HCT116 (cell line): ENCODE measurements at regions not wholly inside any gene's neighbourhood (a gene's known extent, or its start where the extent isn't known, plus 50 kb on each side); places are given as distances from the start of the nearest gene placed in this dataset.

Experiments used
- ATAC-seq: fragments of 200-7000 bp; cut with Tn5 transposase; 2 replicates; pipeline ENCODE4 v1.9.1; 2020; ENCODE audit warnings: mild to moderate bottlenecking, moderate library complexity
- BruUV-seq: library from RNA; stranded (reverse); fragments of 400-500 nt; replicated peaks from 2 replicates; lab custom pipeline; 2021; lab: Mats Ljungman, UMichigan
- CTCF ChIA-PET: fragments of 300-600 bp; sonication (Branson Sonifier 250); formaldehyde crosslinking; loops from one replicate; lab custom pipeline; 2021; ENCODE audit warnings: antibody characterized with exemption; lab: Charles Lee
- POLR2A ChIA-PET: fragments of 300-600, 350-600 bp; sonication (Branson Sonifier 250); formaldehyde crosslinking; loops from one replicate; lab custom pipeline; 2021; ENCODE audit warnings: antibody characterized with exemption; lab: Charles Lee
- RAD21 ChIA-PET, 2 experiments: fragments of 300-600 bp; sonication (Branson Sonifier 250); formaldehyde crosslinking; loops; one replicate each; lab custom pipeline; 2023; ENCODE audit warnings: low total read pairs in 2 of 2; ENCODE audit not compliant: uncharacterized antibody in 2 of 2, unreplicated experiment in 2 of 2, low non-redundant PET in 1 of 2; lab: Charles Lee
- DNase-seq: peaks from one replicate; pipeline ENCODE4 v3.0.0-alpha.2; 2010; ENCODE audit warnings: low read depth, low spot score
- H2AFZ ChIP-seq: fragments of 200-600 bp; shearing (Covaris generic), sonication (generic); 2 replicates; pipeline ENCODE4 v1.6.1; 2017; ENCODE audit warnings: low read depth, mixed run types, mixed read lengths, antibody characterized with exemption, low read length; ENCODE audit not compliant: poor library complexity, severe bottlenecking
- H3K27ac ChIP-seq: 2 replicates; pipeline ENCODE4 v1.5.1; 2012; ENCODE audit warnings: low read depth, low read length
- H3K27me3 ChIP-seq: fragments of 200-600 bp; sonication (generic); 2 replicates; pipeline ENCODE4 v1.6.1; 2016; ENCODE audit warnings: mixed run types, low read length, mixed read lengths; ENCODE audit not compliant: insufficient read depth
- H3K36me3 ChIP-seq, 2 experiments: fragments of 200-500 bp in 1 of 2; fragments of 200-600 bp in 1 of 2; sonication (Bioruptor generic) in 1 of 2; sonication (generic) in 1 of 2; 2 replicates each; pipeline versions ENCODE4 v1.5.1 to v1.6.1; 2014 to 2016; ENCODE audit warnings: low read length in 2 of 2, inconsistent platforms in 1 of 2, mixed read lengths in 1 of 2, mixed run types in 1 of 2; ENCODE audit not compliant: insufficient read depth in 2 of 2, control insufficient read depth in 1 of 2
- H3K4me1 ChIP-seq, 2 experiments: fragments of 200-600 bp in 1 of 2; sonication (generic) in 1 of 2; 2 replicates each; pipeline versions ENCODE4 v1.5.1 to v1.6.1; 2012 to 2017; ENCODE audit warnings: low read length in 2 of 2, inconsistent platforms in 1 of 2, mild to moderate bottlenecking in 1 of 2, mixed read lengths in 1 of 2, mixed run types in 1 of 2, moderate library complexity in 1 of 2; ENCODE audit not compliant: insufficient read depth in 2 of 2, control insufficient read depth in 1 of 2
- H3K4me2 ChIP-seq: fragments of 200-600 bp; sonication (generic); 2 replicates; pipeline ENCODE4 v1.6.1; 2017; ENCODE audit warnings: mixed run types, low read length, mixed read lengths
- H3K4me3 ChIP-seq, 2 experiments: fragments of 200-600 bp in 1 of 2; sonication (generic) in 1 of 2; replicated peaks in 1 of 2; 2 replicates each; pipeline ENCODE4 v1.5.1; 2011 to 2016; ENCODE audit warnings: low read length in 2 of 2, control low read depth in 1 of 2, low read depth in 1 of 2, mild to moderate bottlenecking in 1 of 2, mixed read lengths in 1 of 2, mixed run types in 1 of 2
- H3K79me2 ChIP-seq: fragments of 200-600 bp; sonication (generic); 2 replicates; pipeline ENCODE4 v1.6.1; 2017; ENCODE audit warnings: mild to moderate bottlenecking, mixed run types, low read length, moderate library complexity, mixed read lengths; ENCODE audit not compliant: insufficient read depth
- H3K9ac ChIP-seq: fragments of 200-600 bp; sonication (generic); 2 replicates; pipeline ENCODE4 v1.6.1; 2016; ENCODE audit warnings: low read length, mixed read lengths
- H3K9me2 ChIP-seq: fragments of 200-600 bp; sonication (generic), shearing (Covaris generic); 2 replicates; pipeline ENCODE4 v1.6.1; 2017; ENCODE audit warnings: mixed run types, mild to moderate bottlenecking, moderate library complexity; ENCODE audit not compliant: insufficient read depth
- H3K9me3 ChIP-seq, 2 experiments: fragments of 200-500 bp in 1 of 2; fragments of 200-600 bp in 1 of 2; sonication (Bioruptor generic) in 1 of 2; sonication (generic) in 1 of 2; 2 replicates each; pipeline ENCODE4 v1.6.1; 2014 to 2017; ENCODE audit warnings: low read length in 2 of 2, mixed read lengths in 2 of 2, inconsistent platforms in 1 of 2, low read depth in 1 of 2, mild to moderate bottlenecking in 1 of 2, mixed run types in 1 of 2, moderate library complexity in 1 of 2; ENCODE audit not compliant: control insufficient read depth in 1 of 2, insufficient read depth in 1 of 2
- H4K20me1 ChIP-seq: fragments of 200-600 bp; sonication (generic), shearing (Covaris generic); 2 replicates; pipeline ENCODE4 v1.6.1; 2017; ENCODE audit warnings: mixed run types, mild to moderate bottlenecking, moderate library complexity; ENCODE audit not compliant: insufficient read depth
- EGR1 ChIP-seq: IDR thresholded peaks from 2 replicates; pipeline ENCODE4 v1.6.1; 2012; ENCODE audit warnings: low read depth
- EZH2 ChIP-seq: fragments of 200-600 bp; sonication (generic); IDR thresholded peaks from 2 replicates; pipeline ENCODE4 v1.6.1; 2017; ENCODE audit warnings: antibody characterized with exemption, mixed run types
- FOSL1 ChIP-seq: IDR thresholded peaks from 2 replicates; pipeline ENCODE4 v1.6.1; 2012; ENCODE audit warnings: low read depth
- JUND ChIP-seq: IDR thresholded peaks from 2 replicates; pipeline ENCODE4 v1.6.1; 2012
- POLR2A ChIP-seq: IDR thresholded peaks from 2 replicates; pipeline ENCODE4 v1.7.0; 2011; ENCODE audit warnings: borderline replicate concordance; ENCODE audit not compliant: insufficient read depth, insufficient read length; ENCODE audit errors: extremely low read depth
- RAD21 ChIP-seq: IDR thresholded peaks from 2 replicates; pipeline ENCODE4 v1.6.1; 2012; ENCODE audit warnings: low read depth, mild to moderate bottlenecking
- SIN3A ChIP-seq: IDR thresholded peaks from 2 replicates; pipeline ENCODE4 v1.6.1; 2012; ENCODE audit warnings: low read depth
- SRF ChIP-seq: IDR thresholded peaks from 2 replicates; pipeline ENCODE4 v1.6.1; 2012; ENCODE audit warnings: low read depth
- TCF7L2 ChIP-seq: IDR thresholded peaks from 2 replicates; pipeline ENCODE4 v1.7.0; 2011; ENCODE audit warnings: borderline replicate concordance, inconsistent platforms; ENCODE audit not compliant: insufficient read depth, insufficient read length; ENCODE audit errors: extremely low read depth
- ZFX ChIP-seq: fragments of 450-650 bp; IDR thresholded peaks from 2 replicates; pipeline ENCODE4 v1.6.1; 2017
- ZNF274 ChIP-seq: fragments of 200-500 bp; sonication (Bioruptor generic); IDR thresholded peaks from 2 replicates; pipeline ENCODE4 v1.6.1; 2014; ENCODE audit warnings: mild to moderate bottlenecking, low read depth, low read length, inconsistent platforms
- intact Hi-C: fragments of 100-400 bp; cut with micrococcal nuclease; formaldehyde crosslinking; loops from 2 replicates; pipeline ENCODE4 v1.10.0; 2022
- TF ChIP-seq, protein P1 (sequence below): IDR thresholded peaks from 2 replicates; pipeline ENCODE4 v1.6.1; 2011; ENCODE audit warnings: mild to moderate bottlenecking, low read length, moderate library complexity; ENCODE audit not compliant: insufficient replicate concordance; ENCODE audit errors: extremely low read depth
- TF ChIP-seq, protein P2 (sequence below), 3 experiments: fragments of 200-600 bp in 1 of 3; sonication (generic) in 1 of 3; IDR thresholded peaks in 2 of 3; conservative IDR thresholded peaks in 1 of 3; 2 replicates each; pipeline ENCODE4 v1.5.1; 2012 to 2017; ENCODE audit warnings: low read depth in 2 of 3, low read length in 2 of 3, antibody characterized with exemption in 1 of 3, borderline replicate concordance in 1 of 3, control low read depth in 1 of 3, mild to moderate bottlenecking in 1 of 3, mixed read lengths in 1 of 3, mixed run types in 1 of 3, moderate library complexity in 1 of 3; ENCODE audit not compliant: insufficient read depth in 1 of 3
- TF ChIP-seq, protein P3 (sequence below): IDR thresholded peaks from 2 replicates; pipeline ENCODE4 v1.6.1; 2012

DNA sequence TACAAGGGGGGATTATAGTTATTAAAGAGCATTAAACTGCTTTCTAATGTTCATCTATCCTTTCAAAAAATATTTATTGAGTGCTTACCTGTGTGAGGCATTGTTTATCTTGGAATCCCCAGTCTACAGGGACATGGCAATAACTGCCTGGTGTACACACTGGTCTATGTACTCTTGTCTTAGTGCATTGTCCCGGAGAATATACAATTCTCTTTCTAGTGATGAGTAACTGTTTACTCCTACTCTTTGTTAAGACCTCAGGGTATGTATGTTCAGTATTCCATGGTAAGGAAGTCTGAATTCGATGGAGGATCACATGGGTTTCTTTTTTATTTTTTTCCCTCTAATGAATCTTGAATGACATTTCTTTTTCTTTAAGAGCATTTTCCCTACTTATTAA, 772.4 kb upstream of the NR2F2 start:
- H3K9me2 ChIP-seq: peaks cover 3% of the 10 kb centered on the region; the same call in 1 of the 2 replicates
- no peaks in the 10 kb centered on the region for H3K79me2 ChIP-seq
- RAD21 ChIA-PET: no interaction called here
- H3K27me3 ChIP-seq: no peaks in the 10 kb centered on the region
- BruUV-seq: no TSS peak
- H3K36me3 ChIP-seq: no peaks in the 10 kb centered on the region
- no peak overlapping the region for H3K4me3 ChIP-seq
- peak overlapping the region; percentile 32 for H2AFZ ChIP-seq
- no peaks in the 10 kb centered on the region for H3K9me3 ChIP-seq
- H3K9ac ChIP-seq: no peak overlapping the region
- POLR2A ChIA-PET: no interaction called here
- no peaks in the 10 kb centered on the region for H4K20me1 ChIP-seq
- peak overlapping the region; percentile 30; the same call in 1 of the 2 replicates for H3K27ac ChIP-seq
- DNase-seq: peak; percentile 1
- TF ChIP-seq EZH2 (no peak), TCF7L2 (no peak), POLR2A (no peak), ZFX (no peak)
- TF ChIP-seq, protein P1, sequence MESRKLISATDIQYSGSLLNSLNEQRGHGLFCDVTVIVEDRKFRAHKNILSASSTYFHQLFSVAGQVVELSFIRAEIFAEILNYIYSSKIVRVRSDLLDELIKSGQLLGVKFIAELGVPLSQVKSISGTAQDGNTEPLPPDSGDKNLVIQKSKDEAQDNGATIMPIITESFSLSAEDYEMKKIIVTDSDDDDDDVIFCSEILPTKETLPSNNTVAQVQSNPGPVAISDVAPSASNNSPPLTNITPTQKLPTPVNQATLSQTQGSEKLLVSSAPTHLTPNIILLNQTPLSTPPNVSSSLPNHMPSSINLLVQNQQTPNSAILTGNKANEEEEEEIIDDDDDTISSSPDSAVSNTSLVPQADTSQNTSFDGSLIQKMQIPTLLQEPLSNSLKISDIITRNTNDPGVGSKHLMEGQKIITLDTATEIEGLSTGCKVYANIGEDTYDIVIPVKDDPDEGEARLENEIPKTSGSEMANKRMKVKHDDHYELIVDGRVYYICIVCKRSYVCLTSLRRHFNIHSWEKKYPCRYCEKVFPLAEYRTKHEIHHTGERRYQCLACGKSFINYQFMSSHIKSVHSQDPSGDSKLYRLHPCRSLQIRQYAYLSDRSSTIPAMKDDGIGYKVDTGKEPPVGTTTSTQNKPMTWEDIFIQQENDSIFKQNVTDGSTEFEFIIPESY: no peak
- TF ChIP-seq, all 23 proteins: peak for 0
- Histone ChIP-seq H3K4me2 (peak overlapping the region; percentile 77), H3K4me1 (peaks cover 29 to 41% of the 10 kb centered on the region in 2 experiments)
- CTCF ChIA-PET: no interaction called here
- ATAC-seq: peak; percentile 45
- intact Hi-C loops: loop anchor here (5.0 to 10.0 kb wide), 3 partner anchors 301 to 769 kb away; no protein-coding TSS in a partner anchor

DNA sequence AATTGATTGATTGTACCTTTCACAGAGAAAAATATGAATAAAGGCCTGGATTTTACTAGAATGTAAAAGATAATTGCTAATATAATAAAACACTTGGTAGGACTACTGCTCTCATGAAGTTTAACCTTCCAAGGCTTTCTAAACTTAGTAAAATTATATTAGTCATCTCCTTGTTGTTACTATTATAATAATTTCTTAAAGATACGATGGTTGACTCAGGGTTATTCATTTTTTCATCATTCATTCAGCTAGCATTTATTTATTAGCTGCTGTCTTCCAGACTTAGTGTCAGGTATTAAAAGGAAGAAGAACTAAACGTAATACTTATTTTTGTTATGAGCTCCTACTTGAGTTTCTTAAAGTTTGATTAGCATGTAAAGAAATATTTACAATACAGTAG, 771.6 kb upstream of the NR2F2 start:
- Histone ChIP-seq H3K4me3 (no peak overlapping the region), H3K4me1 (peaks cover 29 to 41% of the 10 kb centered on the region in 2 experiments), H3K9me3 (no peaks in the 10 kb centered on the region), H3K79me2 (no peaks in the 10 kb centered on the region), H2AFZ (peak overlapping the region; percentile 32), H3K36me3 (no peaks in the 10 kb centered on the region), H3K4me2 (peak overlapping the region; percentile 62; the same call in 1 of the 2 replicates), H4K20me1 (no peaks in the 10 kb centered on the region), H3K27ac (no peak overlapping the region), H3K9me2 (no peaks in the 10 kb centered on the region), H3K9ac (no peak overlapping the region), H3K27me3 (no peaks in the 10 kb centered on the region)
- no peak for ATAC-seq
- no TSS peak for BruUV-seq
- no peak for DNase-seq
- ChIA-PET CTCF (no interaction called here), POLR2A (no interaction called here), RAD21 (no interaction called here)
- intact Hi-C loops: loop anchor here (5.0 to 10.0 kb wide), 3 partner anchors 302 to 768 kb away; no protein-coding TSS in a partner anchor
- TF ChIP-seq JUND (no peak), SRF (no peak), POLR2A (no peak), EGR1 (no peak), TCF7L2 (no peak), ZNF274 (no peak), SIN3A (no peak), FOSL1 (no peak), RAD21 (no peak)
- TF ChIP-seq, protein P2, sequence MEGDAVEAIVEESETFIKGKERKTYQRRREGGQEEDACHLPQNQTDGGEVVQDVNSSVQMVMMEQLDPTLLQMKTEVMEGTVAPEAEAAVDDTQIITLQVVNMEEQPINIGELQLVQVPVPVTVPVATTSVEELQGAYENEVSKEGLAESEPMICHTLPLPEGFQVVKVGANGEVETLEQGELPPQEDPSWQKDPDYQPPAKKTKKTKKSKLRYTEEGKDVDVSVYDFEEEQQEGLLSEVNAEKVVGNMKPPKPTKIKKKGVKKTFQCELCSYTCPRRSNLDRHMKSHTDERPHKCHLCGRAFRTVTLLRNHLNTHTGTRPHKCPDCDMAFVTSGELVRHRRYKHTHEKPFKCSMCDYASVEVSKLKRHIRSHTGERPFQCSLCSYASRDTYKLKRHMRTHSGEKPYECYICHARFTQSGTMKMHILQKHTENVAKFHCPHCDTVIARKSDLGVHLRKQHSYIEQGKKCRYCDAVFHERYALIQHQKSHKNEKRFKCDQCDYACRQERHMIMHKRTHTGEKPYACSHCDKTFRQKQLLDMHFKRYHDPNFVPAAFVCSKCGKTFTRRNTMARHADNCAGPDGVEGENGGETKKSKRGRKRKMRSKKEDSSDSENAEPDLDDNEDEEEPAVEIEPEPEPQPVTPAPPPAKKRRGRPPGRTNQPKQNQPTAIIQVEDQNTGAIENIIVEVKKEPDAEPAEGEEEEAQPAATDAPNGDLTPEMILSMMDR (IDR thresholded peaks at IDR 0.05 in 2 of 3, conservative IDR thresholded peaks at IDR 0.05 in 1 of 3; ENCODE audit: borderline replicate concordance in 1 of 3, insufficient read depth in 1 of 3, low read depth in 2 of 3, low read length in 2 of 3): no peak
- TF ChIP-seq, protein P3, sequence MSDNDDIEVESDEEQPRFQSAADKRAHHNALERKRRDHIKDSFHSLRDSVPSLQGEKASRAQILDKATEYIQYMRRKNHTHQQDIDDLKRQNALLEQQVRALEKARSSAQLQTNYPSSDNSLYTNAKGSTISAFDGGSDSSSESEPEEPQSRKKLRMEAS: no peak
